Keratinocyte (primary cell): ENCODE measurements at regions not wholly inside any gene's neighbourhood (a gene's known extent, or its start where the extent isn't known, plus 50 kb on each side); places are given as distances from the start of the nearest gene placed in this dataset.

Experiments used
- DNase-seq: peaks from one replicate; pipeline ENCODE4 v3.0.0-alpha.2; 2011; ENCODE audit warnings: low read depth, missing footprints, low spot score
- FAIRE-seq: peaks from 2 replicates; lab custom pipeline; 2011; peaks lifted over from hg19 to GRCh38; lab: Jason Lieb, UNC
- H2AFZ ChIP-seq: 2 replicates; pipeline ENCODE4 v1.6.0; 2012; ENCODE audit warnings: low read length, control low read depth, inconsistent platforms; ENCODE audit not compliant: control insufficient read depth
- H3K27ac ChIP-seq: 2 replicates; pipeline ENCODE4 v1.5.1; 2011; ENCODE audit warnings: low read length; ENCODE audit not compliant: control insufficient read depth, insufficient read depth
- H3K27me3 ChIP-seq: 3 replicates; pipeline ENCODE4 v1.6.0; 2011; ENCODE audit warnings: low read length; ENCODE audit not compliant: control insufficient read depth, insufficient read depth; ENCODE audit errors: extremely low read depth
- H3K36me3 ChIP-seq, 2 experiments: 2 replicates in 1 of 2; 3 replicates in 1 of 2; pipeline ENCODE4 v1.5.1; 2011; ENCODE audit warnings: low read length in 2 of 2, mild to moderate bottlenecking in 1 of 2; ENCODE audit not compliant: control insufficient read depth in 2 of 2, insufficient read depth in 2 of 2; ENCODE audit errors: extremely low read depth in 1 of 2
- H3K4me1 ChIP-seq: 3 replicates; pipeline ENCODE4 v1.5.1; 2011; ENCODE audit warnings: low read length; ENCODE audit not compliant: control insufficient read depth, insufficient read depth; ENCODE audit errors: extremely low read depth
- H3K4me2 ChIP-seq: 3 replicates; pipeline ENCODE4 v1.6.0; 2011; ENCODE audit warnings: low read depth, low read length; ENCODE audit not compliant: control insufficient read depth, insufficient read depth; ENCODE audit errors: extremely low read depth
- H3K4me3 ChIP-seq, 3 experiments: fragments of 200-600 bp in 1 of 3; sonication (generic) in 1 of 3; 2 replicates in 2 of 3; 3 replicates in 1 of 3; pipeline ENCODE4 v1.5.1; 2011 to 2016; ENCODE audit warnings: low read length in 3 of 3, mild to moderate bottlenecking in 3 of 3, control low read depth in 2 of 3, inconsistent platforms in 1 of 3, low read depth in 1 of 3, mixed read lengths in 1 of 3, mixed run types in 1 of 3, moderate library complexity in 1 of 3; ENCODE audit not compliant: control insufficient read depth in 2 of 3, insufficient read depth in 2 of 3; ENCODE audit errors: extremely low read depth in 1 of 3
- H3K79me2 ChIP-seq: 2 replicates; pipeline ENCODE4 v1.6.0; 2012; ENCODE audit warnings: low read length; ENCODE audit not compliant: control insufficient read depth, insufficient read depth
- H3K9ac ChIP-seq: 3 replicates; pipeline ENCODE4 v1.6.0; 2011; ENCODE audit warnings: low read length; ENCODE audit not compliant: control insufficient read depth, insufficient read depth; ENCODE audit errors: extremely low read depth
- H3K9me1 ChIP-seq: 3 replicates; pipeline ENCODE4 v1.6.0; 2011; ENCODE audit warnings: low read length; ENCODE audit not compliant: control insufficient read depth, insufficient read depth; ENCODE audit errors: extremely low read depth
- H3K9me3 ChIP-seq: 2 replicates; pipeline ENCODE4 v1.5.1; 2012; ENCODE audit warnings: low read depth, low read length; ENCODE audit not compliant: control insufficient read depth
- H4K20me1 ChIP-seq: 3 replicates; pipeline ENCODE4 v1.6.0; 2011; ENCODE audit warnings: low read length; ENCODE audit not compliant: control insufficient read depth, insufficient read depth; ENCODE audit errors: extremely low read depth
- CTCF ChIP-seq, 3 experiments: IDR thresholded peaks in 1 of 3; conservative IDR thresholded peaks in 1 of 3; optimal IDR thresholded peaks in 1 of 3; 2 replicates in 2 of 3; 3 replicates in 1 of 3; pipeline versions ENCODE3 to v1.5.1; 2011; ENCODE audit warnings: low read length in 3 of 3, mild to moderate bottlenecking in 3 of 3, moderate library complexity in 2 of 3, control low read depth in 1 of 3, inconsistent platforms in 1 of 3; ENCODE audit not compliant: insufficient read depth in 2 of 3; ENCODE audit errors: extremely low read depth in 1 of 3
- EZH2 ChIP-seq: IDR thresholded peaks from one replicate; pipeline ENCODE4 v1.6.1; 2012; ENCODE audit warnings: inconsistent platforms, mild to moderate bottlenecking, low read length, moderate library complexity
- dilution Hi-C: fragments of 300-500 bp; cut with MboI; formaldehyde crosslinking; loops from one replicate; pipeline ENCODE4 v1.7.0; 2020; ENCODE audit warnings: low sequenced_read_pairs; ENCODE audit not compliant: extremely low pct_ligation_motif_present

GRCh38 chr7:46607176-46607575, 686.1 kb upstream of the IGFBP3 start:
- Histone ChIP-seq H3K27ac (no peak overlapping the region), H3K9me3 (no peaks in the 10 kb centered on the region), H3K4me3 (no peak overlapping the region), H3K36me3 (no peaks in the 10 kb centered on the region), H3K79me2 (no peaks in the 10 kb centered on the region), H3K4me1 (no peaks in the 10 kb centered on the region), H3K4me2 (no peak overlapping the region), H2AFZ (no peak overlapping the region), H3K9ac (no peak overlapping the region), H3K9me1 (no peaks in the 10 kb centered on the region), H3K27me3 (no peaks in the 10 kb centered on the region), H4K20me1 (no peaks in the 10 kb centered on the region)
- FAIRE-seq (no peak), DNase-seq (no peak)
- TF ChIP-seq EZH2 (no peak), CTCF (optimal IDR thresholded peaks at IDR 0.05 in 1 of 3, IDR thresholded peaks at IDR 0.05 in 1 of 3, conservative IDR thresholded peaks at IDR 0.05 in 1 of 3; ENCODE audit: extremely low read depth in 1 of 3, insufficient read depth in 2 of 3, low read length in 3 of 3) (no peak)
- dilution Hi-C loops: no loop called here

GRCh38 chr7:46606761-46607160, 685.7 kb upstream of the IGFBP3 start:
- H3K79me2 ChIP-seq: no peaks in the 10 kb centered on the region
- H4K20me1 ChIP-seq: no peaks in the 10 kb centered on the region
- H3K27me3 ChIP-seq: no peaks in the 10 kb centered on the region
- DNase-seq (no peak), FAIRE-seq (no peak)
- no peaks in the 10 kb centered on the region for H3K4me1 ChIP-seq
- TF ChIP-seq EZH2 (no peak), CTCF (optimal IDR thresholded peaks at IDR 0.05 in 1 of 3, IDR thresholded peaks at IDR 0.05 in 1 of 3, conservative IDR thresholded peaks at IDR 0.05 in 1 of 3; ENCODE audit: extremely low read depth in 1 of 3, insufficient read depth in 2 of 3, low read length in 3 of 3) (no peak)
- H3K36me3 ChIP-seq: no peaks in the 10 kb centered on the region
- no peak overlapping the region for H2AFZ ChIP-seq
- H3K9me3 ChIP-seq: no peaks in the 10 kb centered on the region
- H3K4me2 ChIP-seq: no peak overlapping the region
- no peak overlapping the region for H3K27ac ChIP-seq
- no peaks in the 10 kb centered on the region for H3K9me1 ChIP-seq
- no peak overlapping the region for H3K4me3 ChIP-seq
- dilution Hi-C loops: no loop called here
- no peak overlapping the region for H3K9ac ChIP-seq
